Vagina (tissue), 2 donors: ENCODE measurements at regions not wholly inside any gene's neighbourhood (a gene's known extent, or its start where the extent isn't known, plus 50 kb on each side); places are given as distances from the start of the nearest gene placed in this dataset.

ENCODE experiments used
- POLR2A ChIP-seq, 2 donors: fragments of 450-650 bp; IDR thresholded peaks; one replicate each; pipeline ENCODE4 v1.6.1; 2017; ENCODE audit warnings: antibody characterized with exemption in 2 of 2, mild to moderate bottlenecking in 2 of 2, moderate library complexity in 2 of 2
- POLR2AphosphoS5 ChIP-seq, 2 donors: sonication (generic); formaldehyde crosslinking; IDR thresholded peaks; one replicate each; pipeline ENCODE4 v1.9.0; 2017; ENCODE audit warnings: antibody characterized with exemption in 2 of 2, mild to moderate bottlenecking in 2 of 2, low read depth in 1 of 2; ENCODE audit not compliant: insufficient read depth in 1 of 2
- TF ChIP-seq, protein P1 (sequence below), 3 experiments: fragments of 450-650 bp in 2 of 3; fragments of 200-600 bp in 1 of 3; sonication (generic) in 1 of 3; IDR thresholded peaks; one replicate each; pipeline ENCODE4 v1.5.1; 2017 to 2019; ENCODE audit warnings: antibody characterized with exemption in 3 of 3, mild to moderate bottlenecking in 2 of 3, moderate library complexity in 2 of 3

- TF ChIP-seq, protein P1, sequence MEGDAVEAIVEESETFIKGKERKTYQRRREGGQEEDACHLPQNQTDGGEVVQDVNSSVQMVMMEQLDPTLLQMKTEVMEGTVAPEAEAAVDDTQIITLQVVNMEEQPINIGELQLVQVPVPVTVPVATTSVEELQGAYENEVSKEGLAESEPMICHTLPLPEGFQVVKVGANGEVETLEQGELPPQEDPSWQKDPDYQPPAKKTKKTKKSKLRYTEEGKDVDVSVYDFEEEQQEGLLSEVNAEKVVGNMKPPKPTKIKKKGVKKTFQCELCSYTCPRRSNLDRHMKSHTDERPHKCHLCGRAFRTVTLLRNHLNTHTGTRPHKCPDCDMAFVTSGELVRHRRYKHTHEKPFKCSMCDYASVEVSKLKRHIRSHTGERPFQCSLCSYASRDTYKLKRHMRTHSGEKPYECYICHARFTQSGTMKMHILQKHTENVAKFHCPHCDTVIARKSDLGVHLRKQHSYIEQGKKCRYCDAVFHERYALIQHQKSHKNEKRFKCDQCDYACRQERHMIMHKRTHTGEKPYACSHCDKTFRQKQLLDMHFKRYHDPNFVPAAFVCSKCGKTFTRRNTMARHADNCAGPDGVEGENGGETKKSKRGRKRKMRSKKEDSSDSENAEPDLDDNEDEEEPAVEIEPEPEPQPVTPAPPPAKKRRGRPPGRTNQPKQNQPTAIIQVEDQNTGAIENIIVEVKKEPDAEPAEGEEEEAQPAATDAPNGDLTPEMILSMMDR (IDR thresholded peaks at IDR 0.05) = no peak
- TF ChIP-seq POLR2A (IDR thresholded peaks at IDR 0.05) (no peak), POLR2AphosphoS5 (IDR thresholded peaks at IDR 0.05; ENCODE audit: insufficient read depth in 1 of 2, low read depth in 1 of 2) (no peak)
Observed at GRCh38 chr6:25041485-25042035, 105.8 kb upstream of the RIPOR2 start.
